K562 (cell line): ENCODE measurements at regions not wholly inside any gene's neighbourhood (a gene's known extent, or its start where the extent isn't known, plus 50 kb on each side); places are given as distances from the start of the nearest gene placed in this dataset.

Experiments used
- ATAC-seq: fragments of 200-7000 bp; cut with Tn5 transposase; 3 replicates; pipeline ENCODE4 v1.9.1; 2020; ENCODE audit warnings: moderate library complexity
- BruUV-seq: library from RNA; stranded (reverse); fragments of 400-500 nt; replicated peaks from 2 replicates; lab custom pipeline; 2021; lab: Mats Ljungman, UMichigan
- CTCF ChIA-PET: fragments of 300-600 bp; formaldehyde crosslinking; extraction: SDS; loops from one replicate; lab custom pipeline; 2021; ENCODE audit warnings: low intra/inter-chr PET ratio; lab: Yijun Ruan, JAX
- POLR2A ChIA-PET: fragments of 300-600, 350-650 bp; sonication (Branson Sonifier 250); formaldehyde crosslinking; extraction: SDS; loops from one replicate; lab custom pipeline; 2021; ENCODE audit warnings: antibody characterized with exemption, inconsistent platforms; lab: Yijun Ruan, JAX
- DNase-seq, 4 experiments: peaks; one replicate each; pipeline versions ENCODE4 v3.0.0 to v3.0.0-alpha.2; 2011 to 2018; ENCODE audit warnings: low spot score in 3 of 4, mixed read lengths in 3 of 4; ENCODE audit errors: extremely low read depth in 1 of 4
- FAIRE-seq: peaks from 2 replicates; lab custom pipeline; 2011; peaks lifted over from hg19 to GRCh38; lab: Jason Lieb, UNC
- H2AFZ ChIP-seq: 2 replicates; pipeline ENCODE4 v1.6.0; 2011; ENCODE audit warnings: low read depth, low read length, control low read depth, inconsistent platforms
- H3K27ac ChIP-seq: fragments of 200-600 bp; 3 replicates; pipeline ENCODE4 v1.8.0; 2011; ENCODE audit warnings: low read depth, mild to moderate bottlenecking, control low read depth, inconsistent platforms, low read length, moderate library complexity, mixed read lengths; ENCODE audit errors: extremely low read depth
- H3K27me3 ChIP-seq, 2 experiments: fragments of 300-600 bp in 1 of 2; 2 replicates in 1 of 2; 3 replicates in 1 of 2; pipeline versions ENCODE4 v1.6.0 to v1.8.0; 2011; ENCODE audit warnings: inconsistent platforms in 2 of 2, low read length in 2 of 2, mild to moderate bottlenecking in 1 of 2, mixed read lengths in 1 of 2, moderate library complexity in 1 of 2; ENCODE audit not compliant: control insufficient read depth in 2 of 2, insufficient read depth in 2 of 2
- H3K36me3 ChIP-seq: fragments of 300-600 bp; 3 replicates; pipeline ENCODE4 v1.8.0; 2011; ENCODE audit warnings: mild to moderate bottlenecking, low read length, inconsistent platforms; ENCODE audit not compliant: control insufficient read depth, insufficient read depth
- H3K4me1 ChIP-seq, 2 experiments: fragments of 200-600 bp in 1 of 2; replicated peaks in 1 of 2; 2 replicates in 1 of 2; 3 replicates in 1 of 2; pipeline versions ENCODE4 v1.5.1 to v1.8.0; 2011; ENCODE audit warnings: inconsistent platforms in 2 of 2, low read length in 2 of 2, mild to moderate bottlenecking in 1 of 2, mixed read lengths in 1 of 2, moderate library complexity in 1 of 2; ENCODE audit not compliant: control insufficient read depth in 2 of 2, insufficient read depth in 2 of 2
- H3K4me2 ChIP-seq: 2 replicates; pipeline ENCODE4 v1.6.1; 2011; ENCODE audit warnings: low read length, control low read depth, inconsistent platforms, mixed read lengths; ENCODE audit not compliant: insufficient read depth
- H3K4me3 ChIP-seq: fragments of 200-600 bp; sonication (generic), shearing (Covaris generic); 2 replicates; pipeline ENCODE4 v1.5.1; 2016; ENCODE audit warnings: control low read depth, inconsistent platforms
- H3K79me2 ChIP-seq: fragments of 200-600 bp; 3 replicates; pipeline ENCODE4 v1.8.0; 2011; ENCODE audit warnings: low read length, inconsistent platforms; ENCODE audit not compliant: control insufficient read depth, insufficient read depth
- H3K9ac ChIP-seq, 2 experiments: 2 replicates each; pipeline versions ENCODE4 v1.6.0 to v1.6.1; 2011; ENCODE audit warnings: low read depth in 2 of 2, low read length in 2 of 2, control low read depth in 1 of 2, inconsistent platforms in 1 of 2, mild to moderate bottlenecking in 1 of 2, mixed read lengths in 1 of 2; ENCODE audit not compliant: insufficient read depth in 1 of 2
- H3K9me1 ChIP-seq: one replicate; pipeline ENCODE4 v1.6.0; 2011; ENCODE audit warnings: inconsistent platforms, mild to moderate bottlenecking, low read length, moderate library complexity; ENCODE audit not compliant: control insufficient read depth, insufficient read depth
- H3K9me3 ChIP-seq: replicated peaks from 2 replicates; pipeline ENCODE4 v1.5.1; 2011; ENCODE audit warnings: low read depth, low read length, inconsistent platforms; ENCODE audit not compliant: control insufficient read depth, insufficient read depth
- H4K20me1 ChIP-seq: replicated peaks from 2 replicates; pipeline ENCODE4 v1.6.1; 2011; ENCODE audit warnings: low read length, inconsistent platforms, mixed read lengths; ENCODE audit not compliant: control insufficient read depth, insufficient read depth
- C11orf30 ChIP-seq: fragments of 450-650 bp; IDR thresholded peaks from 2 replicates; pipeline ENCODE4 v1.6.1; 2016; ENCODE audit warnings: low read depth, mild to moderate bottlenecking
- HOMEZ ChIP-seq: fragments of 250-450 bp; sonication (Bioruptor Pico); IDR thresholded peaks from 2 replicates; pipeline ENCODE4 v1.4.0; 2020; ENCODE audit warnings: mild to moderate bottlenecking, moderate library complexity
- TGIF2 ChIP-seq: sonication (generic); formaldehyde crosslinking; IDR thresholded peaks from 2 replicates; pipeline ENCODE4 v1.8.1; 2022; ENCODE audit warnings: mild to moderate bottlenecking, missing genetic modification reagents, moderate library complexity
- WGBS: fragments of 100-300 bp; shearing (Covaris generic); methylation state at CpG from one replicate; pipeline ENCODE4 v1.1.6; 2016; ENCODE audit warnings: low coverage, mixed read lengths; ENCODE audit not compliant: insufficient coverage; ENCODE audit errors: missing lambda C conversion rate; 5-methylcytosine and 5-hydroxymethylcytosine counted together
- in situ Hi-C: fragments of 300-500 bp; cut with MboI; formaldehyde crosslinking; loops from 4 replicates; pipeline ENCODE4 v1.15.0; 2018; ENCODE audit warnings: inconsistent platforms, mixed read lengths
- intact Hi-C: fragments of 100-400 bp; cut with micrococcal nuclease; formaldehyde crosslinking; loops from 2 replicates; pipeline ENCODE4 v1.14.2; 2022
- TF ChIP-seq, protein P1 (sequence below): fragments of 250-450 bp; sonication (Bioruptor Pico); IDR thresholded peaks from 2 replicates; pipeline ENCODE4 v1.4.0; 2020; ENCODE audit warnings: borderline replicate concordance

- ATAC-seq, result no peak
- H3K4me3 ChIP-seq, result no peak overlapping the region
- peaks cover 0 to 20% of the 10 kb centered on the region in 2 experiments; a peak in 3 of 5 replicates for H3K4me1 ChIP-seq
- no peaks in the 10 kb centered on the region for H4K20me1 ChIP-seq
- H3K27me3 ChIP-seq, result peaks cover 24 to 81% of the 10 kb centered on the region in 2 experiments
- intact Hi-C loops (no loop called here), in situ Hi-C loops (no loop called here)
- DNase-seq, result no peak
- H3K9me1 ChIP-seq, result no peaks in the 10 kb centered on the region
- TF ChIP-seq HOMEZ (CRISPR knock-in tag), result no peak
- TF ChIP-seq C11orf30, result no peak
- no peak for TF ChIP-seq TGIF2 (CRISPR knock-in tag)
- TF ChIP-seq, protein P1, sequence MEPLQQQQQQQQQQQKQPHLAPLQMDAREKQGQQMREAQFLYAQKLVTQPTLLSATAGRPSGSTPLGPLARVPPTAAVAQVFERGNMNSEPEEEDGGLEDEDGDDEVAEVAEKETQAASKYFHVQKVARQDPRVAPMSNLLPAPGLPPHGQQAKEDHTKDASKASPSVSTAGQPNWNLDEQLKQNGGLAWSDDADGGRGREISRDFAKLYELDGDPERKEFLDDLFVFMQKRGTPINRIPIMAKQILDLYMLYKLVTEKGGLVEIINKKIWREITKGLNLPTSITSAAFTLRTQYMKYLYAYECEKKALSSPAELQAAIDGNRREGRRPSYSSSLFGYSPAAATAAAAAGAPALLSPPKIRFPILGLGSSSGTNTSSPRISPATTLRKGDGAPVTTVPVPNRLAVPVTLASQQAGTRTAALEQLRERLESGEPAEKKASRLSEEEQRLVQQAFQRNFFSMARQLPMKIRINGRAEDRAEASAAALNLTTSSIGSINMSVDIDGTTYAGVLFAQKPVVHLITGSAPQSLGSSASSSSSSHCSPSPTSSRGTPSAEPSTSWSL (CRISPR knock-in tag), result no peak
- no TSS peak for BruUV-seq
- H3K36me3 ChIP-seq, result no peaks in the 10 kb centered on the region
- no peak overlapping the region for H2AFZ ChIP-seq
- 0 out of 2 replicates have a peak, but pooled peaks cover 4% of the 10 kb centered on the region for H3K9me3 ChIP-seq
- no peak overlapping the region for H3K27ac ChIP-seq
- H3K9ac ChIP-seq, result no peak overlapping the region
- ChIA-PET POLR2A (interaction anchor here (0.6 kb wide), 1 partner anchor 31 kb away, joined by 3 read pairs; no protein-coding TSS in a partner anchor), CTCF (no interaction called here)
- under 1% methylated on average over 22 of the region's 24 CpGs for WGBS
- FAIRE-seq, result no peak
- no peaks in the 10 kb centered on the region for H3K79me2 ChIP-seq
- H3K4me2 ChIP-seq, result no peak overlapping the region
Measured at GRCh38 chr7:356691-357462, 66.9 kb downstream of the FOXL3 start.
